ENCODE measurements at regions not wholly inside any gene's neighbourhood (a gene's known extent, or its start where the extent isn't known, plus 50 kb on each side); places are given as distances from the start of the nearest gene placed in this dataset.

DNA sequence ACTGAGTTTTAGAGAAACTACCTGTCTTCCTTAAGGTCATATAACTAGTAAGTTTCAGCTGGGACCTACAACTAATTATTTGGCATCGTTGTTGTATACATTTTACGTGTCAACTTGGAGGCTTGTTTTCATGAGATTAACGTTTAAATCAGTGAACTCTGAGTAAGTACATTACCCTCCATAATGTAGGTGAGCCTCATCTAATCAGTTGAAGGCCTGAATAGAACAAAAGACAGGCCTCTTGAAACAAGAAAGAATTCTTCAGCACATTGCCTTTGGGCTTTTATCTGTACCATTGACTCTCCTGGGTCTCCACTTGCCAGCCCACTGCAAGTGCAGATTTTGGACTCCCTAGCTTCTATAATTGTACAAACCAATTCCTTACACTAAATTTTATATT is 364.6 kb downstream of the ADGRL2 start:
- no peak overlapping the region for H3K14ac ChIP-seq (ENCODE audit: low read length)
- no peaks in the 10 kb centered on the region for H3K27me3 ChIP-seq (ENCODE audit: control insufficient read depth in 3 of 3, insufficient read depth in 3 of 3, low read depth in 1 of 3, low read length in 3 of 3)
- H3K4me2 ChIP-seq (ENCODE audit: insufficient read depth, low read length, poor library complexity, severe bottlenecking), result no peak overlapping the region
- DNase-seq (ENCODE audit: low spot score), result no peak
- H3K79me1 ChIP-seq (ENCODE audit: low read depth, low read length), result no peaks in the 10 kb centered on the region
- no peak overlapping the region for H2BK15ac ChIP-seq (ENCODE audit: low read length)
- WGBS, 2 donors (ENCODE audit: extremely low coverage in 2 of 2, insufficient read length in 2 of 2, insufficient replicate concordance in 1 of 2), result no CpG with 5 or more reads among the region's 3 CpGs
- no peak overlapping the region for H3K27ac ChIP-seq (replicated peaks; ENCODE audit: low read length)
- H3K36me3 ChIP-seq (replicated peaks in 1 of 2; ENCODE audit: control insufficient read depth in 2 of 2, insufficient read depth in 2 of 2, low read length in 2 of 2), result no peaks in the 10 kb centered on the region
- no peak overlapping the region for H2BK12ac ChIP-seq (ENCODE audit: low read length)
- no peak overlapping the region for H2AFZ ChIP-seq (ENCODE audit: low read length)
- no peak overlapping the region for H2BK5ac ChIP-seq (ENCODE audit: low read length)
- no peak overlapping the region for H2BK120ac ChIP-seq (ENCODE audit: low read depth, low read length)
- H3K9ac ChIP-seq (ENCODE audit: low read depth, low read length, poor library complexity), result no peak overlapping the region
- peaks cover 2 to 21% of the 10 kb centered on the region in 2 donors for H3K4me1 ChIP-seq (ENCODE audit: control insufficient read depth in 2 of 2, insufficient read depth in 1 of 2, low read depth in 1 of 2, low read length in 2 of 2)
- no peak overlapping the region for H3K4ac ChIP-seq (ENCODE audit: low read length)
- no peak overlapping the region for H4K91ac ChIP-seq (ENCODE audit: low read depth, low read length, poor library complexity)
- H4K8ac ChIP-seq (ENCODE audit: low read depth, low read length), result no peak overlapping the region
- H3K23ac ChIP-seq (ENCODE audit: low read depth, low read length, poor library complexity), result no peak overlapping the region
- no peaks in the 10 kb centered on the region for H3K9me3 ChIP-seq (replicated peaks in 1 of 2; ENCODE audit: control insufficient read depth in 2 of 2, insufficient read depth in 1 of 2, low read depth in 1 of 2, low read length in 2 of 2)
- no peak overlapping the region for H3K4me3 ChIP-seq (ENCODE audit: low read length in 2 of 2)
- H3K18ac ChIP-seq (ENCODE audit: low read length), result no peak overlapping the region
- H2AK5ac ChIP-seq (ENCODE audit: low read depth, low read length), result no peak overlapping the region

DNA sequence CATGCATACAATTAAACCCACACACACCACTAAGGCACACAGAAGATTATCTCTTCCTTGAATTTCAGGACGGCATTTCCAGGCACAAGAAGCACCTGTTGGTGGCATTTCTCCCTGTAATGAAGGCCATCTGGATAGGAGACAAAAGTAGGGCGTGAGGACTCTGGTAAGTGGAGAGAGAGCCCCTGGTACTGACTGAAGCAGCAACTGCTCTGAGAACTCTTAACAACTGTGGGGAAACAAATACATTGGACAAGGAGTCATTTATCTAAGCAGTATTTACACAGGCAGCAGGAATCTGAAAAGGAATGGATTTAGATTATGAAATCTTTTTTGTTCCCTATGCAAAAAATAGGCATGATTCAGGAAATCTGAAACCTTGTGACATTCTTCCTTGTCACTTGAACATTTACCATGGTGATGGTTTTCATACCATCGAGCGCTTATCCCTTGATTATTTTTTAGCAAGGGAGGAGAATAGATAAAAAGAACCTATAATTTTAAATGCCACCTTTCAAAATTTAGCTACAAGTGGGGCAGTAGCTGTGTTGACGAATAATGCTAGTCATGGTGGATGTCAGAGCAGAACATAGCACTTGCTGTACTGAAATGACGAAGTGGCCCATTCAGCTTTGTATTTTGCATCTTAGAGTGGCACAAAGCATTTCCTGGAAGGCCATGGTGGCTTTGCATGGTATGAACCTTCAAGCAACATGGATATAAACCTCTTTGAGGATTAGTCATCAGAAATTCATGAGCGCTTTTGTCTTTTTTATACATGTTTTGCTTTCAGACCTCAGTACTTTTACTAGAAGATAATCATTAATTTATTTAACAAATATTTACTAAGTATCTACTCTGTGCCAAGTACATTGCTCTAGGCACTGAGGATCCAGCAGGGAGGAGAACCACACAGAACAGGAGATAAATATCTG is 362.0 kb downstream of the ADGRL2 start:
- Histone ChIP-seq H3K27me3 (ENCODE audit: control insufficient read depth in 3 of 3, insufficient read depth in 3 of 3, low read depth in 1 of 3, low read length in 3 of 3) (no peaks in the 10 kb centered on the region), H4K8ac (ENCODE audit: low read depth, low read length) (no peak overlapping the region), H3K4me2 (ENCODE audit: insufficient read depth, low read length, poor library complexity, severe bottlenecking) (no peak overlapping the region), H3K14ac (ENCODE audit: low read length) (no peak overlapping the region), H3K4me3 (ENCODE audit: low read length in 2 of 2) (no peak overlapping the region), H3K9me3 (replicated peaks in 1 of 2; ENCODE audit: control insufficient read depth in 2 of 2, insufficient read depth in 1 of 2, low read depth in 1 of 2, low read length in 2 of 2) (no peaks in the 10 kb centered on the region), H3K36me3 (replicated peaks in 1 of 2; ENCODE audit: control insufficient read depth in 2 of 2, insufficient read depth in 2 of 2, low read length in 2 of 2) (no peaks in the 10 kb centered on the region), H3K79me1 (ENCODE audit: low read depth, low read length) (no peaks in the 10 kb centered on the region), H3K9ac (ENCODE audit: low read depth, low read length, poor library complexity) (no peak overlapping the region), H3K18ac (ENCODE audit: low read length) (no peak overlapping the region), H2BK120ac (ENCODE audit: low read depth, low read length) (no peak overlapping the region), H3K23ac (ENCODE audit: low read depth, low read length, poor library complexity) (no peak overlapping the region), H2BK5ac (ENCODE audit: low read length) (no peak overlapping the region), H2BK12ac (ENCODE audit: low read length) (no peak overlapping the region), H3K4ac (ENCODE audit: low read length) (no peak overlapping the region), H2AFZ (ENCODE audit: low read length) (peak overlapping the region; percentile 71), H3K27ac (replicated peaks; ENCODE audit: low read length) (no peak overlapping the region), H3K4me1 (ENCODE audit: control insufficient read depth in 2 of 2, insufficient read depth in 1 of 2, low read depth in 1 of 2, low read length in 2 of 2) (peaks cover 2 to 21% of the 10 kb centered on the region in 2 donors), H2BK15ac (ENCODE audit: low read length) (no peak overlapping the region), H4K91ac (ENCODE audit: low read depth, low read length, poor library complexity) (no peak overlapping the region), H2AK5ac (ENCODE audit: low read depth, low read length) (no peak overlapping the region)
- WGBS, 2 donors (ENCODE audit: extremely low coverage in 2 of 2, insufficient read length in 2 of 2, insufficient replicate concordance in 1 of 2), result no CpG with 5 or more reads among the region's 7 CpGs
- no peak for DNase-seq (ENCODE audit: low spot score)

DNA sequence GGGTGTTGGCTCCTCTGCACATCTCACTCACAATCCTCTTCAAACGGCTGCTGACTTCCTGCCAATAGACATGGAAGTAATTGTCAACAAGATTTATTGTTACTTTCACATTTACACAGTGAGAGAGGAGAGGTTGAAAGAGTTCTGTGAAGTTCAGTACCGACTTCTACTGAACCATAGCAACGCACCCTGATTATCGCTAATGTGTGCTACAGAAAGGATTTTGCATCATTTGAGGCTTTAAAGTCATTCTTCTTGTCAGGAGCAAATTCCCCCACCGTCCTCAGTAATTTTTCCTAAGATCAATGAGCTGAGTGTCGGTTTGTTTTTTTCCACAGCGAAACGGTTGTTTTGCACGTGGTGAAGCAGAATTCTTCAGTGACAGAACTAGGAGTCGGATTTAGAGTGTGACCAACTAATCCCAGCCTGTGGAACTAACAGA is 361.0 kb downstream of the ADGRL2 start:
- Histone ChIP-seq H3K9ac (ENCODE audit: low read depth, low read length, poor library complexity) (no peak overlapping the region), H2BK12ac (ENCODE audit: low read length) (no peak overlapping the region), H2BK120ac (ENCODE audit: low read depth, low read length) (no peak overlapping the region), H3K27ac (replicated peaks; ENCODE audit: low read length) (no peak overlapping the region), H3K36me3 (replicated peaks in 1 of 2; ENCODE audit: control insufficient read depth in 2 of 2, insufficient read depth in 2 of 2, low read length in 2 of 2) (no peaks in the 10 kb centered on the region), H3K4me1 (ENCODE audit: control insufficient read depth in 2 of 2, insufficient read depth in 1 of 2, low read depth in 1 of 2, low read length in 2 of 2) (peaks cover 2 to 21% of the 10 kb centered on the region in 2 donors), H2BK5ac (ENCODE audit: low read length) (no peak overlapping the region), H3K14ac (ENCODE audit: low read length) (no peak overlapping the region), H3K4me3 (ENCODE audit: low read length in 2 of 2) (no peak overlapping the region), H4K8ac (ENCODE audit: low read depth, low read length) (no peak overlapping the region), H3K23ac (ENCODE audit: low read depth, low read length, poor library complexity) (no peak overlapping the region), H3K18ac (ENCODE audit: low read length) (no peak overlapping the region), H3K9me3 (replicated peaks in 1 of 2; ENCODE audit: control insufficient read depth in 2 of 2, insufficient read depth in 1 of 2, low read depth in 1 of 2, low read length in 2 of 2) (no peaks in the 10 kb centered on the region), H2AFZ (ENCODE audit: low read length) (peak overlapping the region; percentile 71), H3K4me2 (ENCODE audit: insufficient read depth, low read length, poor library complexity, severe bottlenecking) (no peak overlapping the region), H3K4ac (ENCODE audit: low read length) (no peak overlapping the region), H2BK15ac (ENCODE audit: low read length) (no peak overlapping the region), H3K27me3 (ENCODE audit: control insufficient read depth in 3 of 3, insufficient read depth in 3 of 3, low read depth in 1 of 3, low read length in 3 of 3) (no peaks in the 10 kb centered on the region), H2AK5ac (ENCODE audit: low read depth, low read length) (no peak overlapping the region), H3K79me1 (ENCODE audit: low read depth, low read length) (no peaks in the 10 kb centered on the region), H4K91ac (ENCODE audit: low read depth, low read length, poor library complexity) (no peak overlapping the region)
- no CpG with 5 or more reads among the region's 10 CpGs for WGBS, 2 donors (ENCODE audit: extremely low coverage in 2 of 2, insufficient read length in 2 of 2, insufficient replicate concordance in 1 of 2)
- DNase-seq (ENCODE audit: low spot score), result no peak

DNA sequence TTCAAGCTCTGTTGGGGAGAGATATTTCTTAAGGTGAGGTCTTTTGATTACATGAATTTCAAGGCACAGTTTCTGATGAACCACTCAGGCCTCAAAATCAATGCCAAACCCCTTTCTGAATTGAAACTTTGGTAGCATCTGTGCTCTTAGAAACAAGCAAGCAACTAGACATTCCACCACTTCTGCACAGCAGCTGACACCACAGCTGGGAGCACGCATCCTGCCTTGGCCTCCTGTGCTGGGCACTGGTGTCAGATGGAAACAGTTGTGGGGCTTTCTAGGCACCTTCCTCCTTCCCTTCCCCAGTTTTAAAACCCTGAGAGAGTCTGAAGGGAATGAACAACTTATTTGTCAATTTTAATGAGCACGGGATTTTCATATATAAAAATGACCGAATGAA is 360.2 kb downstream of the ADGRL2 start:
- Histone ChIP-seq H3K14ac (ENCODE audit: low read length) (no peak overlapping the region), H3K4me3 (ENCODE audit: low read length in 2 of 2) (no peak overlapping the region), H3K9me3 (replicated peaks in 1 of 2; ENCODE audit: control insufficient read depth in 2 of 2, insufficient read depth in 1 of 2, low read depth in 1 of 2, low read length in 2 of 2) (no peaks in the 10 kb centered on the region), H3K9ac (ENCODE audit: low read depth, low read length, poor library complexity) (no peak overlapping the region), H4K91ac (ENCODE audit: low read depth, low read length, poor library complexity) (no peak overlapping the region), H3K4me1 (ENCODE audit: control insufficient read depth in 2 of 2, insufficient read depth in 1 of 2, low read depth in 1 of 2, low read length in 2 of 2) (peaks cover 2 to 21% of the 10 kb centered on the region in 2 donors), H2AFZ (ENCODE audit: low read length) (no peak overlapping the region), H2BK15ac (ENCODE audit: low read length) (no peak overlapping the region), H2BK120ac (ENCODE audit: low read depth, low read length) (no peak overlapping the region), H2AK5ac (ENCODE audit: low read depth, low read length) (no peak overlapping the region), H4K8ac (ENCODE audit: low read depth, low read length) (no peak overlapping the region), H3K4ac (ENCODE audit: low read length) (no peak overlapping the region), H3K4me2 (ENCODE audit: insufficient read depth, low read length, poor library complexity, severe bottlenecking) (no peak overlapping the region), H3K27ac (replicated peaks; ENCODE audit: low read length) (no peak overlapping the region), H3K79me1 (ENCODE audit: low read depth, low read length) (no peaks in the 10 kb centered on the region), H2BK12ac (ENCODE audit: low read length) (no peak overlapping the region), H3K27me3 (ENCODE audit: control insufficient read depth in 3 of 3, insufficient read depth in 3 of 3, low read depth in 1 of 3, low read length in 3 of 3) (no peaks in the 10 kb centered on the region), H3K36me3 (replicated peaks in 1 of 2; ENCODE audit: control insufficient read depth in 2 of 2, insufficient read depth in 2 of 2, low read length in 2 of 2) (no peaks in the 10 kb centered on the region), H3K23ac (ENCODE audit: low read depth, low read length, poor library complexity) (no peak overlapping the region), H2BK5ac (ENCODE audit: low read length) (no peak overlapping the region), H3K18ac (ENCODE audit: low read length) (no peak overlapping the region)
- no peak for DNase-seq (ENCODE audit: low spot score)
- no CpG with 5 or more reads among the region's 3 CpGs for WGBS, 2 donors (ENCODE audit: extremely low coverage in 2 of 2, insufficient read length in 2 of 2, insufficient replicate concordance in 1 of 2)
